NT2/D1 (cell line): ENCODE measurements at regions not wholly inside any gene's neighbourhood (a gene's known extent, or its start where the extent isn't known, plus 50 kb on each side); places are given as distances from the start of the nearest gene placed in this dataset.
"Not testable (repeated sequence)": the region's sequence is repeated elsewhere in the genome, so short reads cannot be mapped to it uniquely, and the experiment has no call there.

Experiments
- DNase-seq: peaks from one replicate; pipeline ENCODE4 v3.0.0-alpha.2; 2011; ENCODE audit warnings: low read depth, low spot score
- H3K27me3 ChIP-seq: 2 replicates; pipeline ENCODE4 v1.6.0; 2011; ENCODE audit warnings: mild to moderate bottlenecking; ENCODE audit not compliant: insufficient read length, insufficient read depth
- H3K36me3 ChIP-seq: 2 replicates; pipeline ENCODE4 v1.6.1; 2011; ENCODE audit warnings: mild to moderate bottlenecking, low read length, mixed read lengths; ENCODE audit not compliant: insufficient read depth, insufficient read length
- H3K4me1 ChIP-seq: 2 replicates; pipeline ENCODE4 v1.5.1; 2011; ENCODE audit not compliant: insufficient read depth, insufficient read length
- H3K4me3 ChIP-seq: 2 replicates; pipeline ENCODE4 v1.5.1; 2011; ENCODE audit warnings: low read depth; ENCODE audit not compliant: insufficient read length
- H3K9ac ChIP-seq: 2 replicates; pipeline ENCODE4 v1.6.0; 2011; ENCODE audit warnings: low read depth; ENCODE audit not compliant: insufficient read length
- H3K9me3 ChIP-seq: 2 replicates; pipeline ENCODE4 v1.5.1; 2011; ENCODE audit warnings: mild to moderate bottlenecking, low read length; ENCODE audit not compliant: insufficient read depth
- SUZ12 ChIP-seq: IDR thresholded peaks from 2 replicates; pipeline ENCODE4 v1.6.1; 2011; ENCODE audit not compliant: insufficient read length, insufficient read depth; ENCODE audit errors: extremely low read depth
- YY1 ChIP-seq: IDR thresholded peaks from 2 replicates; pipeline ENCODE4 v1.6.1; 2011; ENCODE audit not compliant: insufficient read length, insufficient read depth
- ZNF274 ChIP-seq: IDR thresholded peaks from 2 replicates; pipeline ENCODE4 v1.6.1; 2011; ENCODE audit warnings: mild to moderate bottlenecking, low read depth, low read length

DNA sequence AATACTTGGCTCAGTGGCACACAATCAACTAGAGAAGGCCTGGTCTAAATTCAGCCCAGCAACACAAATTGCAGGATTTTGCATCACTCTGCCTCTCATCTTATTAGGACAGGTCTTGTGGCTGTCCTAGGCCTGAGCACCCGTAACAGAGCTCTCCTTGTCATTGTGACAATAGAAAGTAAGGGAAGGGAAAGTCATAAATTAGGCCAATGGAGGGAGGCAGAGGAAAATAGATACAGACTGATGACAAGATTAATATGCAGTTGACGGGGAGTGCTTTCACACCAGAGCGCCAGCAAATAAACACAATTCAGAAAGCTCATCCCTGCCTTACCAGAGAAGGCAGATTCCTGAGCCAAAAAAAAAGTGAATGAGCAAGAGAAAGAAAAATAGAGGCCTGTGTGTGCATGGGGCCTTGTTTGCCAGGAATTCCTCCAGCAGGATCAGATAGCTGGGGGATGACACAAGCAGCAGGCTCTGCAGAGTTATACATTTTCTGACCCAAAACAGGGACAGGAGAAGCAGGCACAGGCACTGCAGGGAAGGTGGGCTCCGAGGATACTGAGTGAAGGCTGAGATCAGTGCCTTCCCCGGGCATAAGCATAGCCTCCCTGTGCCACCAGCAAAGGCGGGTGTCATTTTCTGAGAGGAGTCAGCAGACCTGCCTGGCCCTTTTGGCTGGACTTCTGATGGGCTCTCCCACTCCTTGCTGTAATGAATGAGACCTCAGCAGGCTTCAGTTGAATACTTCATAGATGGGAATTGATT is 110.0 kb upstream of the SPAG17 start:
- TF ChIP-seq YY1 (no peak), SUZ12 (no peak), ZNF274 (no peak)
- Histone ChIP-seq H3K9me3 (no peaks in the 10 kb centered on the region), H3K27me3 (no peaks in the 10 kb centered on the region), H3K4me3 (no peak overlapping the region), H3K9ac (no peak overlapping the region), H3K36me3 (no peaks in the 10 kb centered on the region), H3K4me1 (peaks cover 3% of the 10 kb centered on the region)
- DNase-seq, result no peak

DNA sequence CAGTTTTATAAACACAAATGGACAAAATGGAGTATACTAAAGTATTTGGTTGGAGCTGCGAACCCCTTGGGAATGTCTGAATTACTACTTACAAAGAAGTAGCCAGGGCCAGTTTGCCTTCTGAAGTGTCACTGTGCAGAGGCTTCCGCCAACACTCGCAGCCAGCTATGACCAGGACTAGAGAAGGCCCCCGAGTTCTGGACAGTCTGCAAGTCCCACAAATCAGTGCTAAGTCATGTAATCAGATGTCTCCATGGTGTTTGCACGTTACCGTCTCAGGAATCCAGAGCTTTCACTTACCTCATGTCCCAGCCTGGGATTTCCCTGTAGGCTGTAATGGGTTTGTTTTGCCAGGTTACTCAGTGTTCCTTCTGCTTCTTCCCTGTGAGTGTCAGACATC is 106.6 kb upstream of the SPAG17 start:
- Histone ChIP-seq H3K27me3 (no peaks in the 10 kb centered on the region), H3K4me1 (peaks cover 3% of the 10 kb centered on the region), H3K4me3 (no peak overlapping the region), H3K36me3 (no peaks in the 10 kb centered on the region), H3K9ac (no peak overlapping the region), H3K9me3 (no peaks in the 10 kb centered on the region)
- TF ChIP-seq YY1 (no peak), ZNF274 (no peak), SUZ12 (no peak)
- no peak for DNase-seq

DNA sequence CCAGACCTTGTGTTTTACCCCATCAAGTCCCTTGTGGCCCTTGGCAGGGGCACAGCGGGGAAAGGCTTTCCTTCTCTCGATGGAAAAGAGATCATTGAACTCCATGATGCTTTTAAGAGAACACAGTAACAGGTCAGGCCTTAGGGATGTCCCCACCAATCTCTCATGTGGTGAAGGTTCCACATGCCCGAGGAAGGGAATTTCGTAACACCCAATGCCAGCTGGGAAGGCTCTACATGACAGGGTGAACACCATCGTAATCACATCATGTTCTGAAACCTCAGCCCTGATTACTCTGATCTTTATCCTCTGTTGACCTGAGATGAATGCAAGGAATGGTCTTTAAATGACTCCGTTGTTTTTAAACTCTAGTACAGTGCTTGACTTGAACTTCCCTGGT is 105.5 kb upstream of the SPAG17 start:
- Histone ChIP-seq H3K9me3 (no peaks in the 10 kb centered on the region), H3K36me3 (no peaks in the 10 kb centered on the region), H3K27me3 (no peaks in the 10 kb centered on the region), H3K4me1 (peaks cover 3% of the 10 kb centered on the region), H3K9ac (no peak overlapping the region), H3K4me3 (no peak overlapping the region)
- TF ChIP-seq YY1, result no peak
- no peak for TF ChIP-seq SUZ12
- TF ChIP-seq ZNF274, result no peak
- no peak for DNase-seq

DNA sequence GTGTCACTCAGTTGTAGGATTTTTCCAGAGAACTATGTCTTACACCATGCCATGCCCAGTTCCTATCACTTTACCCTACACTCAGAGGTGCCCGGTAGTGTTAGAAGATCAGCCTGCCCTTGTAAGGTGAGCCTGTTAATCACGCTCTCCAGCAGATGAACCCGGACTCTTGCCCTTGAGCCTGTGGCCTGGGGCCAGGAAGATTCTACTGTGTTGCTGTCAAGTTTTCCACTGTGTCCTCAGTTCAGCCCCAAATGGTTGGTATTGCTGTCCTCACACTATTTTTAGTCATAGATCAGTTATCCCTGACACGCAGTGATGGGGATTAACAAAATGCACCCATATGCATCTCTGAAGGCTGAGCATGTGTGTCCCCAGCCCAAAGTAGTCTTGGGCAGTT is 105.0 kb upstream of the SPAG17 start:
- H3K36me3 ChIP-seq, result no peaks in the 10 kb centered on the region
- H3K9ac ChIP-seq, result no peak overlapping the region
- no peaks in the 10 kb centered on the region for H3K27me3 ChIP-seq
- H3K4me1 ChIP-seq, result no peaks in the 10 kb centered on the region
- TF ChIP-seq YY1 (no peak), ZNF274 (no peak), SUZ12 (no peak)
- no peak overlapping the region for H3K4me3 ChIP-seq
- H3K9me3 ChIP-seq, result no peaks in the 10 kb centered on the region
- no peak for DNase-seq

DNA sequence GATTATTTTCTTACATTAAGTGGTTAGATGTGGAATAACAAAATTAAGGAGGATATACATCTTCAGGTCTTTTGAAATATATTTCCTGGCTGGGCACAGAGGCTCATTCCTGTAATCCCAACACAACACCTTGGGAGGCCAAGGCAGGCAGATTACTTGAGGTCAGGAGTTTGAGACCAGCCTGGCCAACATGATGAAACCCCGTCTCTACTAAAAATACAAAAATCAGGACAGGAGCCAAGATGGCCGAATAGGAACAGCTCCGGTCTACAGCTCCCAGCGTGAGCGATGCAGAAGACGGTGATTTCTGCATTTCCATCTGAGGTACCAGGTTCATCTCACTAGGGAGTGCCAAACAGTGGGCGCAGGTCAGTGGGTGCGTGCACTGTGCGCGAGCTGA is 95.6 kb upstream of the SPAG17 start:
- H3K9me3 ChIP-seq, H3K27me3 ChIP-seq, DNase-seq, H3K4me1 ChIP-seq, H3K36me3 ChIP-seq, H3K9ac ChIP-seq, H3K4me3 ChIP-seq: not testable (repeated sequence)

DNA sequence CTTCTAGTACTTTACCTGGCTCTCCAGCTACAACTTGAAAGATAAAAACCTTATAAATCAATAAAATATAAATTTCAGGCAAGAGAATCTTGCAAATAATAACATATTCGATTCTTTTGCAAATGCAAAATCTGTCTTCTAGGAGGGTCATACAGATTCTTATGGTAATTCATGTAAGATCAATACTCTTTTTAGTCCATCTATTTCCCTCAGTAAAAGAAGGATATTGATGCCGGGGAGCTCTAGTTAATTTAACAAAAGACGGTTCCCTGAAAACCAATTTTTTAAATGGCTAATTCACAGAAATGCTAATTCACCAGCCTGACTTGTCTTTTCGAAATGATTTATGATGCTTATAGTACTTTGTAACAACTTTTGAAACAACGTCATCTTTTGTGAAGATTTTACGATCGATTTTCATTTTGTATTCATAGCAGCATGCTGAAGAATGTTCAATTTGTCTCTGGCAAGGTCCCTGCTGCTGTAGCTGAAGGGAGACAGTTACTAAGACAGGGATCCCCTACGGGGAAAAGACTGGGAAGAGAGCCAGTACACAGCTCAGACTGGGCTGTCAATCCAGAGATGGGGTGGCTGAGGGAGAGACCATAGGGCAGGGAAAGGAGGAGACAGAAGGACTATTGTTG is 90.6 kb upstream of the SPAG17 start:
- no peaks in the 10 kb centered on the region for H3K36me3 ChIP-seq
- DNase-seq, result no peak
- no peak overlapping the region for H3K9ac ChIP-seq
- H3K9me3 ChIP-seq, result 0 out of 2 replicates have a peak, but pooled peaks cover 7% of the 10 kb centered on the region
- no peaks in the 10 kb centered on the region for H3K27me3 ChIP-seq
- TF ChIP-seq SUZ12, result no peak
- H3K4me3 ChIP-seq, result no peak overlapping the region
- no peaks in the 10 kb centered on the region for H3K4me1 ChIP-seq

DNA sequence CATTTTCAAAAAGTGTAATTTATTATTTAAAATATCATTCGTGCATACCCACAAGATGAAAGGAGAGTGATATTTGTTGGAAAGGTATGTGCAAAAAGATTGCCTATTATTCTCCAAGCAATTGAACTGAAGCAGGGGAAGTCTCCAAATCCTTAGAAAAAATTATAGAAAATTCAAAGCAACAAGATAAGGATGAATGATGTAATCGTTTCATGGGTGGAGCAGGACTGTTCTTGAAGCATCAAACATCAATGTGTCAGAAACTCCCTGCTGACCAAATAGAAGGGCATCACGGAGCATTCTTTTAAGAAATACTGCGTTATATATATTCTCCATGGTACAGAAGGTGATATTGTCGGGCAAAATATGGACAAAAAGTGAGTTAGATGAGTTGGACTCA is 87.9 kb upstream of the SPAG17 start:
- no peak overlapping the region for H3K4me3 ChIP-seq
- no peak for TF ChIP-seq YY1
- TF ChIP-seq SUZ12, result no peak
- no peak for TF ChIP-seq ZNF274
- H3K27me3 ChIP-seq, result no peaks in the 10 kb centered on the region
- no peaks in the 10 kb centered on the region for H3K36me3 ChIP-seq
- no peak overlapping the region for H3K9ac ChIP-seq
- 0 out of 2 replicates have a peak, but pooled peaks cover 7% of the 10 kb centered on the region for H3K9me3 ChIP-seq
- no peaks in the 10 kb centered on the region for H3K4me1 ChIP-seq
- no peak for DNase-seq
